Testis (tissue), 2 donors: ENCODE measurements at regions not wholly inside any gene's neighbourhood (a gene's known extent, or its start where the extent isn't known, plus 50 kb on each side); places are given as distances from the start of the nearest gene placed in this dataset.

Source experiments
- CTCF ChIP-seq, 3 experiments: fragments of 450-650 bp in 2 of 3; fragments of 200-600 bp in 1 of 3; sonication (generic) in 1 of 3; IDR thresholded peaks; one replicate each; pipeline ENCODE4 v1.5.1; 2016 to 2019; ENCODE audit warnings: antibody characterized with exemption in 3 of 3, mild to moderate bottlenecking in 2 of 3, moderate library complexity in 1 of 3
- POLR2A ChIP-seq: fragments of 450-650 bp; IDR thresholded peaks from one replicate; pipeline ENCODE4 v1.6.1; 2017; ENCODE audit warnings: antibody characterized with exemption, mild to moderate bottlenecking, moderate library complexity

GRCh38 chr10:58072634-58073033 is 195.1 kb downstream of the IPMK start:
- no peak for TF ChIP-seq POLR2A
- TF ChIP-seq CTCF (IDR thresholded peaks at IDR 0.05) = no peak
